MM.1S (cell line): ENCODE measurements at regions not wholly inside any gene's neighbourhood (a gene's known extent, or its start where the extent isn't known, plus 50 kb on each side); places are given as distances from the start of the nearest gene placed in this dataset.

ENCODE experiments used
- EZH2 ChIP-seq: fragments of 300-600 bp; sonication (generic); optimal IDR thresholded peaks from 2 replicates; pipeline ENCODE3; 2017; ENCODE audit warnings: low read depth, mild to moderate bottlenecking, antibody characterized with exemption, low read length, mixed read lengths
- EZH2phosphoT487 ChIP-seq: fragments of 300-600 bp; sonication (generic); IDR thresholded peaks from 2 replicates; pipeline ENCODE4 v1.6.1; 2018; ENCODE audit warnings: antibody characterized with exemption, low read length
- TF ChIP-seq, protein P1 (sequence below): fragments of 300-600 bp; sonication (generic); IDR thresholded peaks from 2 replicates; pipeline ENCODE4 v1.5.1; 2016; ENCODE audit warnings: antibody characterized with exemption, low read length, mixed read lengths

DNA sequence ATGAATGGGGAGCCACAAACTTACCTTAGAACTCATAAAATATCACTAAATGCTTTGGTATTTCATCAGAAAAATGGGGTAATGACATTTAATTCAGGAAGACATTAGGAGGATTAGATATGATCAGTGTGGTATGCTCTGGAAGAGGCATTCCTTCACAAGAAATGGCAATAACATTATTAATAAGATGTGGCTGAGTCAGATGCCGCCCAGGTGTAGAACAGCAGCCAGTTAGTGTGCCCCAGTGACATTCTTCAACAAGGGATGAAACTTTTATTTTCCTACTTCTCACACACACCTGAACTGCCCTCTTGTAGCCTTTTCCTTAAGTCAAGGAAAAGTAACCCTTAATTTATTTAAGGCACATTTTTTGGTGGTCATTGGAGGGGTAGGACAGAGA, 69.2 kb upstream of the DYNAP start:
- TF ChIP-seq EZH2 (no peak), EZH2phosphoT487 (no peak)
- TF ChIP-seq, protein P1, sequence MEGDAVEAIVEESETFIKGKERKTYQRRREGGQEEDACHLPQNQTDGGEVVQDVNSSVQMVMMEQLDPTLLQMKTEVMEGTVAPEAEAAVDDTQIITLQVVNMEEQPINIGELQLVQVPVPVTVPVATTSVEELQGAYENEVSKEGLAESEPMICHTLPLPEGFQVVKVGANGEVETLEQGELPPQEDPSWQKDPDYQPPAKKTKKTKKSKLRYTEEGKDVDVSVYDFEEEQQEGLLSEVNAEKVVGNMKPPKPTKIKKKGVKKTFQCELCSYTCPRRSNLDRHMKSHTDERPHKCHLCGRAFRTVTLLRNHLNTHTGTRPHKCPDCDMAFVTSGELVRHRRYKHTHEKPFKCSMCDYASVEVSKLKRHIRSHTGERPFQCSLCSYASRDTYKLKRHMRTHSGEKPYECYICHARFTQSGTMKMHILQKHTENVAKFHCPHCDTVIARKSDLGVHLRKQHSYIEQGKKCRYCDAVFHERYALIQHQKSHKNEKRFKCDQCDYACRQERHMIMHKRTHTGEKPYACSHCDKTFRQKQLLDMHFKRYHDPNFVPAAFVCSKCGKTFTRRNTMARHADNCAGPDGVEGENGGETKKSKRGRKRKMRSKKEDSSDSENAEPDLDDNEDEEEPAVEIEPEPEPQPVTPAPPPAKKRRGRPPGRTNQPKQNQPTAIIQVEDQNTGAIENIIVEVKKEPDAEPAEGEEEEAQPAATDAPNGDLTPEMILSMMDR = no peak
